Right ventricle myocardium inferior (tissue), 1 donor: ENCODE measurements at regions not wholly inside any gene's neighbourhood (a gene's known extent, or its start where the extent isn't known, plus 50 kb on each side); places are given as distances from the start of the nearest gene placed in this dataset.
"Not testable (repeated sequence)": the region's sequence is repeated elsewhere in the genome, so short reads cannot be mapped to it uniquely, and the experiment has no call there.

Source experiments
- ATAC-seq: fragments of 200-7000 bp; cut with Tn5 transposase; one replicate; pipeline ENCODE4 v1.9.1; 2020; ENCODE audit warnings: mild to moderate bottlenecking, moderate library complexity
- DNase-seq: peaks from one replicate; pipeline ENCODE4 v3.0.0; 2021; ENCODE audit errors: missing footprints
- intact Hi-C: fragments of 100-400 bp; cut with DNase I; formaldehyde crosslinking; loops from one replicate; pipeline ENCODE4 v1.11.0; 2022
- donor health status: DM: no; HTN: yes; CAD: no; lungs with severe emphysema.

DNA sequence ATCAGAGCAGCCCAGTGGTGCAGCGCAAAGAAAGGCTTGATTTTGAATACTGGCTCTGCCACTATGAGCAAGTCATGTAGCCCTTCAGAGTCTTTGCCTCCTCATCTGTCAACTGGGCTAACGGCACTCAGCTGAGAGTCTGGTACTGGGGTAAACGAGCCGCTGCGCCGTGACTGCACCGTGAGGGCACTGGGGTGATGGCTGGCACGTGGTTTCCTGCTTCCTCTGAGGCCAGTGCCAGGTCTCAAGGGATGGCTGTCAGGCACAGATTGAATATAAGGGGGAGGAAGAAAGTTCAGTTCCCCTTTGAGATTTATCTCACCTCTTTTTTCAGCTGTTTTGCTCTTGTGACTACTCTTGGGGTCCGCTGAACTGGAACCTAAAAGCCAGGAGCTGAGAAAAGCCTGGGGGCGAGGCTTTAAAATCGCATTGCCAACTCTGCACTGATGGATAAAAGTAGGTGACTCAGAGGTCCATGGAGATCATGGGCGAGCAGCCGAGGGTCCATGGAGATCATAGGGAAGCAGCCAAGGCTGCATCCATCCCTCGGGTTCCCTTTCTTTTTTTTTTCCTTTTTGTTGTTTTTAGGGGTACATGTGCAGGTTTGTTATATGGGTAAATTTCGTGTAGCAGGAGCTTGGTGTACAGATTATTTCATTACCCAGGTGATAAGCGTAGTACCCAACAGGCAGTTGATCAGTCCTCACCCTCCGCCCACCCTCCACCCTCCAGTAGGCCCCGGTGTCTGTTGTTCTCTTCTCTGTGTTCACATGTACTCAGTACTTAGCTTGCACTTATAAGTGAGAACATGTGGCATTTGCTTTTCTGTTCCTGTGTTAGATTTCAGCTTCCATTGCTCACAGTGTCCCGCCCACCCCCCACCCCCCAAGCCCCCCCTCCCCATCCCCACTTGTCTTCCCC lies 114.3 kb downstream of the SPP2 start:
- ATAC-seq (no peak), DNase-seq (no peak)
- intact Hi-C loops, result no loop called here

- no peak for DNase-seq
- intact Hi-C loops, result no loop called here
- no peak for ATAC-seq
Observed at GRCh38 chr2:234163510-234164045, 113.1 kb downstream of the SPP2 start.

DNA sequence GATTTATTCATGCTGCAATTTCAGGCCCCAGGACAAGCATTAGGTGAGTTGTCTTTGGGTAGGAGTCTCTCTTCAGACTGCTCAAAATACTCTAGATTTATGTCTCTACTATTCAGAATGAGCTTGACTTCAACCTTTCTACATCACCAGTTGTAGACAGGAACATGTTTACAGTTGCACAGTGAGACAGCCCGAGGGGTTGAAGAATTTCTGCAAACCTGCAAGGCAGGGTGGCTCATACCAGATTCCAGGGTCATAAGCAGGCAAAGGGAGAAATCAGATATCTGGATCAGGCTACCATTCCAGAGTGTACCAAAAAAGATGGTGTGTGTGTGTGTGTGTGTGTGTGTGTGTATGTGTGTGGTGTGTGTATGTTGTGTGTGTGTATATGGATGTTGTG lies 112.4 kb downstream of the SPP2 start:
- DNase-seq (no peak), ATAC-seq (no peak)

DNA sequence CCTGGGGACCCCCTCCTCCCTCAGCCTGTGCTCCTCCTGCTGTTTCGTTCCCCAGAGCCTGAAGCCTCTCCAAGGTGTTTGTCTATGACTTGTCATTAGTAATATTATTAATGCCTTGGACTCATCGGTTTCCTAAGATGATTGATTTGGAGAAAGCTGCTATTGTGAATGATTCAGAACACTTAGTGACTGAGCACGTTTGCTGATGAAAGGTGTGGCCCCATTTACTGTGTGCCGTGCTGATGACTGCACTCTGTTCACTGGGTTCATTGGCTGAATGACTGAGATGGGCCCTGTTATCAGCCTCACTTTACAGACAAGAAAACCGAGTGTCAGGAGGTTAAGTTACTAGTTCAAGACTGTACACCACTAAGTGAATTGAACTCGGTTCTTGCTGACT lies 111.4 kb downstream of the SPP2 start:
- intact Hi-C loops, result no loop called here
- ATAC-seq (no peak), DNase-seq (no peak)

More for the DNA sequence above, 112.4 kb downstream of the SPP2 start:
- intact Hi-C loops, result no loop called here

- intact Hi-C loops, result no loop called here
- DNase-seq (no peak), ATAC-seq (no peak)
Observed at GRCh38 chr2:234158812-234159211, 108.3 kb downstream of the SPP2 start.

- intact Hi-C loops, result no loop called here
- ATAC-seq (no peak), DNase-seq (no peak)
Observed at GRCh38 chr2:234157817-234158588, 107.5 kb downstream of the SPP2 start.

DNA sequence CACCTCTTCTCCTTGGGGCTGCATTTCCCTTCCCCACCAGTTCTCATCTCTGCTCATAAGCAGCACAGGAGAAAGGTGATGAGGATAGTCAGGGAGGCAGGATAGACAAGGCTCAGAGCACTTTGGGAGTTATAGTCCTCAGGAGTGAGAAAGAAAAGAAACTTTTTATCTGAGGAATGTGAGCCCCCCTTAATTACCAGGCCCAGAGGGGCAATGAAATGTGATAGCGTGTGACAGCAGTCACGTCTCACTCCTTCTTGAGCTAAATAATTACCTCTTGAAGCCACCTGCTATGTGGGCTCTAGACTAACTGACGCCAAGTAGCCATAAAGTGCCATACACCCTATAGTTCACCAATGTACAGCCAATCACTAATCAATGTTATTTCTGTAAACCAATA lies 105.8 kb downstream of the SPP2 start:
- intact Hi-C loops, result no loop called here
- ATAC-seq, result no peak

DNA sequence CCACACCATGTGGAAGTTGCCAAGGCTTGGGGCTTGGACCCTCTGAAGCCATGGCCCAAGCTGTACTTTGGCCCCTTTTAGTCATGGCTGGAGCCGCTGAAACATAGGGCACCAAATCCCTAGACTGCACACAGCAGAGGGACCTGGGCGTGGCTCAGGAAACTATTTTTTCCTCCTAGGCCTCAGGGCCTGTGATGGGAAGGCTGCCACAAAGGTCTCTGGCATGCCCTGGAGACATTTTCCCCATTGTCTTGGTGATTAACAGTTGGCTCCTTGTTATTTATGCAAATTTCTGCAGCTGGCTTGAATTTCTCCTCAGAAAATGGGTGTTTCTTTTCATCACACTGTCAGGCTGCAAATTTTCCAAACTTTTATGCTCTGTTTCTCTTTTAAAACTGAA lies 102.3 kb downstream of the SPP2 start:
- DNase-seq, result not testable (repeated sequence)

More for the DNA sequence above, 105.8 kb downstream of the SPP2 start:
- no peak for DNase-seq

GRCh38 chr2:234147335-234147861 lies 96.9 kb downstream of the SPP2 start:
- intact Hi-C loops, result no loop called here

More for the DNA sequence above, 102.3 kb downstream of the SPP2 start:
- ATAC-seq, intact Hi-C loops: not testable (repeated sequence)

GRCh38 chr2:234146087-234146826 lies 95.8 kb downstream of the SPP2 start:
- intact Hi-C loops, result no loop called here

More at GRCh38 chr2:234147335-234147861, 96.9 kb downstream of the SPP2 start:
- ATAC-seq (no peak), DNase-seq (no peak)

DNA sequence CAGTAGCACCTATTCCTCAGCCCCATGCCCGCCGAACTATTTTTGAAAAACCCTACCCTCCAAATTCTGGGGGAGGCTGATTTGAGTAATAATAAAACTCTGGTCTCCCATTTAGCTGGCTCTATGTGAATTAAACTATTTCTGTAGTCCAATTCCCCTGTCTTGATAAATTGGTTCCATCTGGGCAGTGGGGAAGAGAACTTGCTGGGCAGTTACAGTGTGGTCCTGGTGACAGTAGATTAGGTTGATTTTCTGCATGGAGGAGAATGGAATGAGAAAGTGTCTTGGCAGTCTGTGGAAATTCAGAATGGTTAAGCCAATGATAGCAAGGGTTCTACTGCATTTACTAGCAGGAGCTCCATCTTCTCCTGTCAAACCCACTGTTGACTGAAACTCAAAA lies 95.0 kb downstream of the SPP2 start:
- intact Hi-C loops, result no loop called here
- ATAC-seq (no peak), DNase-seq (no peak)

More at GRCh38 chr2:234146087-234146826, 95.8 kb downstream of the SPP2 start:
- DNase-seq (no peak), ATAC-seq (no peak)

DNA sequence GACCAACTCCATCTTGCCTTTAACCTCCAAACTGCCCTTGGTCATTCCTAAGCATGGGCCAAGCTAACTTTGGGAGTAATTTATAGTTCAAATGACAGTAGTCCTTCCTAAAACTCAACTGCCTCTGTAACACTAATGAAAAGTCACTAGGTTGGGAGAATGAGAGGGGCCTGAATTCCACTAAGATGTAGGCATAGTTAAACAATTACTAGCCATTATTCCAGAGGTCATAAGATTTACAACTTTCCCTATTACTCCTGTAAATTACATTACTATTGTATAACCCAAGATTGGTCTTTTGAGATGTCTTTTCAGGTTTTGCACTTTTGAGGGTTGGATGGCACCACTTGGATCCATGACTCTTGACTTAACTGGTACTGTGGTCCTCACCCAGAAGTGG lies 94.6 kb downstream of the SPP2 start:
- intact Hi-C loops, result no loop called here
- ATAC-seq (no peak), DNase-seq (no peak)

DNA sequence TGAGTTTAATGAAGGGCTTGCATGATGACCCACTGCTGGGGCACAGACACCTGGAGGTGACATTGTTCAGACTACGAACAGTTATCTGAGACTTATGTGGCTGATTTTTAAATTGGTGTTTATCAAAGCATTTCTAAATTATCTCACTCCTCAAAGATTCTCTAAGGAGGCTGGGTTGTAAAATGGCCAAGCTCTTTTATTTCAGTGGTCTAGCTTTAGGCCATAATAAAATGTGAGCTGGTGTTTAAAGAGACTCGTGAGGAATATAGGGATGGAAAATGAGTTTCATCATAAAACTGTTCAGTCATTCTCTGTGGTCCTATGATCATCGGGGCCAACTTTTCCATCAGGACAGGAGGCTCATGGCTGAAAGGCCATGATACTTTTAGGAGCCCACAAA lies 93.4 kb downstream of the SPP2 start:
- intact Hi-C loops, result no loop called here
- no peak for ATAC-seq
- DNase-seq, result no peak

- DNase-seq, result no peak
- intact Hi-C loops, result no loop called here
- no peak for ATAC-seq
Observed at GRCh38 chr2:234142530-234142929, 92.0 kb downstream of the SPP2 start.

GRCh38 chr2:234139755-234140154 lies 89.3 kb downstream of the SPP2 start:
- ATAC-seq, result no peak
- intact Hi-C loops, result loop anchor here (5.0 to 10.0 kb wide), 3 partner anchors 115 to 975 kb away; no protein-coding TSS in a partner anchor
- DNase-seq, result no peak

DNA sequence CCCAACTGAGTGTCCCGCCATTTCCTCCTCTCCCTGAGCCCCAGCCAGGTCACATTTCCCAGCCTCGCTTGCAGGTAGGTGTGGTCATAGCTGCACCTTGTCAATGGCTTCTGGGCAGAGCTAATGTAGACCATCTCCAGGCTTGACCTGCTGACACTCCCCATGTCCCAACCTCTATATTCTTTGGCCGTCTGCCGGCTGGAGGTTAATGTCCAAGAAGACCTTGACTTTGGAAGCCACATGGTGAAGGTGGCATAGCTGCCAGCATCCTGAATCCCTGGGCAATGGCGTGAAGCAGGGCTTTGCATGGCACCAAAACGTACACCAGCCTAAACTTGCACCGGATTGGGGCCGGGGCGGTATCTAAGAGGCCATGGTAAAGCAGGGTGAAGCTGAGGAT lies 88.3 kb downstream of the SPP2 start:
- DNase-seq (no peak), ATAC-seq (no peak)
- intact Hi-C loops, result loop anchor here (5.0 to 10.0 kb wide), 3 partner anchors 116 to 976 kb away; no protein-coding TSS in a partner anchor

DNA sequence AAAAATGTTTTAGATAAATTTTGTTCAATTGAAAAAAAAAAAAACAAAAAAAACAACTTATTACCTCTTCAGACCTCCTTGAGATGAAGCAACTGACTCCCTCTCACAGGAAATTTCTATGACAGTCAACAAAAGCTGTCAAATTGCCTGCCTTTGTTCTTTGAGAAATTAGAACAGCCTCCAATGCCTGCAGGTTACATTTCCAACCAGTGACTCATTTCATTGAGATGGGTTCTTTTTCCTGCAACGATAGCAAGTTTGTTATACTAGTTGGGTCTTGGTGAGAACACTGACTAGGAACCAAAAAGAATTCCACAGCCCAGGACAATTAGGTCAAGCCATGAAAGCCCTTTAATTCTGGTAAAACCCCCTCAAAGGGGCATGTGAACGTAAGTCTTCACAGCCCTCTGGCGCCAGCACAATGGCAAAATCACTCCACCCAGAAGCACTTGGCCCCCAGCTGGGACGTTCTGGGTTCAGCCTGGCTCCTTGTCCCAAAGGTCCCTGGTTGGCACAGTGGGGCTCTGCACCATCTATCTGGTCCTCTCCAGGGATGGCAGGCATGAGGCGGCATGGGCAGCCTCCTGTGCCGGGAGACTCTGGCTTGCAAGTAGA lies 87.0 kb downstream of the SPP2 start:
- intact Hi-C loops, result loop anchor here (5.0 to 10.0 kb wide), 3 partner anchors 117 to 977 kb away; no protein-coding TSS in a partner anchor
- ATAC-seq, result no peak
- DNase-seq, result no peak

GRCh38 chr2:234136461-234136860 lies 86.0 kb downstream of the SPP2 start:
- no peak for DNase-seq
- no peak for ATAC-seq
- intact Hi-C loops, result loop anchor here (5.0 to 10.0 kb wide), 3 partner anchors 118 to 978 kb away; no protein-coding TSS in a partner anchor
